NCI-H2196 (cell line): ENCODE measurements at regions not wholly inside any gene's neighbourhood (a gene's known extent, or its start where the extent isn't known, plus 50 kb on each side); places are given as distances from the start of the nearest gene placed in this dataset.
"Not testable (repeated sequence)": the region's sequence is repeated elsewhere in the genome, so short reads cannot be mapped to it uniquely, and the experiment has no call there.

Source experiments
- DNase-seq: peaks from one replicate; lab custom pipeline; 2025; ENCODE audit not compliant: unreplicated experiment; lab: John Stamatoyannopoulos, UW

GRCh38 chr17:16844669-16845068 is 127.2 kb downstream of the TNFRSF13B start:
- not testable (repeated sequence) for DNase-seq

- not testable (repeated sequence) for DNase-seq
Measured at GRCh38 chr17:16843511-16843910, 128.4 kb downstream of the TNFRSF13B start.

GRCh38 chr17:16842346-16842745 is 129.6 kb downstream of the TNFRSF13B start:
- not testable (repeated sequence) for DNase-seq

GRCh38 chr17:16841896-16842295 is 130.0 kb downstream of the TNFRSF13B start:
- DNase-seq = not testable (repeated sequence)

- not testable (repeated sequence) for DNase-seq
Measured at GRCh38 chr17:16840219-16840618, 131.7 kb downstream of the TNFRSF13B start.

GRCh38 chr17:16839242-16840175 is 132.4 kb downstream of the TNFRSF13B start:
- DNase-seq = not testable (repeated sequence)

- not testable (repeated sequence) for DNase-seq
Measured at GRCh38 chr17:16838795-16839194, 133.1 kb downstream of the TNFRSF13B start.

- not testable (repeated sequence) for DNase-seq
Measured at GRCh38 chr17:16838287-16838686, 133.6 kb downstream of the TNFRSF13B start.

GRCh38 chr17:16837468-16838266 is 134.3 kb downstream of the TNFRSF13B start:
- DNase-seq = not testable (repeated sequence)

GRCh38 chr17:16836315-16836915 is 135.5 kb downstream of the TNFRSF13B start:
- DNase-seq = not testable (repeated sequence)

- not testable (repeated sequence) for DNase-seq
Measured at GRCh38 chr17:16833517-16833916, 138.4 kb downstream of the TNFRSF13B start.

- DNase-seq = not testable (repeated sequence)
Measured at GRCh38 chr17:16832853-16833252, 139.1 kb downstream of the TNFRSF13B start.

GRCh38 chr17:16832206-16832605 is 139.7 kb downstream of the TNFRSF13B start:
- not testable (repeated sequence) for DNase-seq

- not testable (repeated sequence) for DNase-seq
Measured at GRCh38 chr17:16830770-16831169, 140.7 kb downstream of the CCDC144A start.

- DNase-seq = not testable (repeated sequence)
Measured at GRCh38 chr17:16830219-16830618, 140.2 kb downstream of the CCDC144A start.
